HEK293 (cell line): ENCODE measurements at regions not wholly inside any gene's neighbourhood (a gene's known extent, or its start where the extent isn't known, plus 50 kb on each side); places are given as distances from the start of the nearest gene placed in this dataset.

Experiments
- CTCF ChIA-PET: fragments of 350-600 bp; formaldehyde crosslinking; extraction: SDS; loops from one replicate; lab custom pipeline; 2021; ENCODE audit warnings: antibody characterized with exemption; lab: Yijun Ruan, JAX
- POLR2A ChIA-PET: fragments of 300-600 bp; formaldehyde crosslinking; extraction: SDS; loops from one replicate; lab custom pipeline; 2020; ENCODE audit warnings: antibody characterized with exemption, inconsistent platforms; lab: Yijun Ruan, JAX
- H3K27ac ChIP-seq: fragments of 200-500 bp; sonication (Bioruptor generic); 2 replicates; pipeline ENCODE4 v1.5.1; 2014; ENCODE audit warnings: low read depth, low read length, control low read depth, inconsistent platforms; ENCODE audit errors: extremely low read depth
- H3K36me3 ChIP-seq, 2 experiments: fragments of 200-500 bp in 1 of 2; sonication (Bioruptor generic) in 1 of 2; 1 replicate in 1 of 2; 2 replicates in 1 of 2; pipeline ENCODE4 v1.5.1; 2014 to 2017; ENCODE audit warnings: inconsistent platforms in 2 of 2, low read length in 2 of 2; ENCODE audit not compliant: control insufficient read depth in 2 of 2, insufficient read depth in 1 of 2
- H3K4me1 ChIP-seq: fragments of 200-500 bp; sonication (Bioruptor generic); 2 replicates; pipeline ENCODE4 v1.5.1; 2014; ENCODE audit warnings: mild to moderate bottlenecking, low read length, inconsistent platforms; ENCODE audit not compliant: control insufficient read depth, insufficient read depth
- H3K4me3 ChIP-seq: 2 replicates; pipeline ENCODE4 v1.5.1; 2011; ENCODE audit warnings: low read depth, mild to moderate bottlenecking, control low read depth, low read length, moderate library complexity
- H3K9me3 ChIP-seq: fragments of 200-500 bp; sonication (Bioruptor generic); 2 replicates; pipeline ENCODE4 v1.5.1; 2014; ENCODE audit warnings: low read depth, low read length, inconsistent platforms; ENCODE audit not compliant: control insufficient read depth, insufficient read depth
- BCL11B ChIP-seq: fragments of 450-650 bp; formaldehyde crosslinking; IDR thresholded peaks from 2 replicates; pipeline ENCODE4 v1.5.1; 2016; ENCODE audit warnings: low read depth, missing biosample characterization, missing genetic modification characterization
- KLF10 ChIP-seq: fragments of 450-650 bp; IDR thresholded peaks from 2 replicates; pipeline ENCODE4 v1.5.1; 2018; ENCODE audit warnings: missing biosample characterization, mild to moderate bottlenecking, missing genetic modification characterization
- KLF7 ChIP-seq: fragments of 450-650 bp; formaldehyde crosslinking; IDR thresholded peaks from 2 replicates; pipeline ENCODE4 v1.5.1; 2016; ENCODE audit warnings: missing biosample characterization, missing genetic modification characterization, borderline replicate concordance
- PRDM1 ChIP-seq: fragments of 450-650 bp; formaldehyde crosslinking; IDR thresholded peaks from 2 replicates; pipeline ENCODE4; 2016; ENCODE audit warnings: missing biosample characterization, missing genetic modification characterization
- REST ChIP-seq: fragments of 450-650 bp; formaldehyde crosslinking; IDR thresholded peaks from 2 replicates; pipeline ENCODE4 v1.5.1; 2016; ENCODE audit warnings: missing biosample characterization, missing genetic modification characterization
- SCRT2 ChIP-seq: fragments of 450-650 bp; formaldehyde crosslinking; IDR thresholded peaks from 2 replicates; pipeline ENCODE4 v1.5.1; 2016; ENCODE audit warnings: missing biosample characterization, missing genetic modification characterization
- SP3 ChIP-seq: fragments of 450-650 bp; formaldehyde crosslinking; IDR thresholded peaks from 2 replicates; pipeline ENCODE4 v1.5.1; 2016; ENCODE audit warnings: missing biosample characterization, missing genetic modification characterization
- YY1 ChIP-seq: fragments of 450-650 bp; formaldehyde crosslinking; IDR thresholded peaks from 2 replicates; pipeline ENCODE4 v1.5.1; 2018; ENCODE audit warnings: missing biosample characterization, missing genetic modification characterization
- ZBTB48 ChIP-seq: fragments of 450-650 bp; formaldehyde crosslinking; IDR thresholded peaks from 2 replicates; pipeline ENCODE4 v1.5.1; 2016; ENCODE audit warnings: missing biosample characterization, missing genetic modification characterization
- ZFP3 ChIP-seq: fragments of 450-650 bp; formaldehyde crosslinking; IDR thresholded peaks from 2 replicates; pipeline ENCODE4 v1.5.1; 2016; ENCODE audit warnings: low read depth, missing biosample characterization, missing genetic modification characterization
- ZIC2 ChIP-seq: fragments of 450-650 bp; formaldehyde crosslinking; IDR thresholded peaks from 2 replicates; pipeline ENCODE4 v1.5.1; 2016; ENCODE audit warnings: missing biosample characterization, missing genetic modification characterization
- ZNF214 ChIP-seq: fragments of 450-650 bp; formaldehyde crosslinking; IDR thresholded peaks from 2 replicates; pipeline ENCODE4 v1.5.1; 2017; ENCODE audit warnings: missing biosample characterization, mild to moderate bottlenecking, missing genetic modification characterization, borderline replicate concordance
- ZNF221 ChIP-seq: fragments of 450-650 bp; formaldehyde crosslinking; IDR thresholded peaks from 2 replicates; pipeline ENCODE4 v1.5.1; 2017; ENCODE audit warnings: missing biosample characterization, missing genetic modification characterization, borderline replicate concordance
- ZNF624 ChIP-seq: fragments of 450-650 bp; formaldehyde crosslinking; IDR thresholded peaks from 2 replicates; pipeline ENCODE4 v1.5.1; 2017; ENCODE audit warnings: missing biosample characterization, missing genetic modification characterization
- ZNF792 ChIP-seq: fragments of 450-650 bp; formaldehyde crosslinking; IDR thresholded peaks from 2 replicates; pipeline ENCODE4 v1.5.1; 2016; ENCODE audit warnings: missing biosample characterization, missing genetic modification characterization
- TF ChIP-seq, protein P1 (sequence below): fragments of 450-650 bp; formaldehyde crosslinking; IDR thresholded peaks from 2 replicates; pipeline ENCODE4 v1.5.1; 2016; ENCODE audit warnings: missing biosample characterization, missing genetic modification characterization
- TF ChIP-seq, protein P2 (sequence below): fragments of 450-650 bp; formaldehyde crosslinking; IDR thresholded peaks from 2 replicates; pipeline ENCODE4 v1.5.1; 2016; ENCODE audit warnings: missing biosample characterization, missing genetic modification characterization

DNA sequence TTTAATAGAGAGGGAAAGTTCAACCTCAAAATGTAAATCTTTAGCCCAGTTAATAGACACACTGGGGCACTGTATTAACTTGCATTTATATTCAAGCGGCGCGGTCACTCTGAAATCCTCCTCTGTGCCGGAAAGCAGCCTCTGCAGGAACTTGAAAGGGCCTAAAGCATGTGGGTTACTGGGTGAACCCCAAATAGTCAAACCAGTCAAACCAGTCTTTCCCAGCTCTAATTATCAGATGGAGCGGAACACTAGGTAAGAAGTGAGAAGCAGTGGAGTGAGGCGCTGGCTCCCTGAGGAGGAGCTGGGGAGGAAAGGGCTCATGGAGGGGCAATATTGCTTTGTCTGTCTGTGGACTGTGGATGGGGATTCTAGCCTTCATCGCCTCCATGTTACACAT lies 531.3 kb downstream of the QKI start:
- Histone ChIP-seq H3K36me3 (no peaks in the 10 kb centered on the region), H3K4me3 (no peak overlapping the region), H3K9me3 (no peaks in the 10 kb centered on the region), H3K4me1 (no peaks in the 10 kb centered on the region), H3K27ac (no peak overlapping the region)
- CTCF ChIA-PET = interaction anchor here (1.4 kb wide), 1 partner anchor 11 kb away, joined by 6 read pairs; no protein-coding TSS in a partner anchor
- TF ChIP-seq ZFP3 (tag by site-specific recombination) = no peak
- no peak for TF ChIP-seq ZNF214
- no peak for TF ChIP-seq ZBTB48 (tag by site-specific recombination)
- no peak for TF ChIP-seq BCL11B
- TF ChIP-seq KLF10 = no peak
- TF ChIP-seq PRDM1 (tag by site-specific recombination) = no peak
- POLR2A ChIA-PET = no interaction called here

- TF ChIP-seq SCRT2 (tag by site-specific recombination) (peak; percentile 67; the same call in 1 of the 2 replicates), REST (tag by site-specific recombination) (no peak), ZIC2 (tag by site-specific recombination) (peak; percentile 92)
- TF ChIP-seq, protein P1, sequence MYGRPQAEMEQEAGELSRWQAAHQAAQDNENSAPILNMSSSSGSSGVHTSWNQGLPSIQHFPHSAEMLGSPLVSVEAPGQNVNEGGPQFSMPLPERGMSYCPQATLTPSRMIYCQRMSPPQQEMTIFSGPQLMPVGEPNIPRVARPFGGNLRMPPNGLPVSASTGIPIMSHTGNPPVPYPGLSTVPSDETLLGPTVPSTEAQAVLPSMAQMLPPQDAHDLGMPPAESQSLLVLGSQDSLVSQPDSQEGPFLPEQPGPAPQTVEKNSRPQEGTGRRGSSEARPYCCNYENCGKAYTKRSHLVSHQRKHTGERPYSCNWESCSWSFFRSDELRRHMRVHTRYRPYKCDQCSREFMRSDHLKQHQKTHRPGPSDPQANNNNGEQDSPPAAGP (tag by site-specific recombination) = peak; percentile 80
These were observed 530.4 kb downstream of the QKI start for GRCh38 chr6:163944897-163945296.

DNA sequence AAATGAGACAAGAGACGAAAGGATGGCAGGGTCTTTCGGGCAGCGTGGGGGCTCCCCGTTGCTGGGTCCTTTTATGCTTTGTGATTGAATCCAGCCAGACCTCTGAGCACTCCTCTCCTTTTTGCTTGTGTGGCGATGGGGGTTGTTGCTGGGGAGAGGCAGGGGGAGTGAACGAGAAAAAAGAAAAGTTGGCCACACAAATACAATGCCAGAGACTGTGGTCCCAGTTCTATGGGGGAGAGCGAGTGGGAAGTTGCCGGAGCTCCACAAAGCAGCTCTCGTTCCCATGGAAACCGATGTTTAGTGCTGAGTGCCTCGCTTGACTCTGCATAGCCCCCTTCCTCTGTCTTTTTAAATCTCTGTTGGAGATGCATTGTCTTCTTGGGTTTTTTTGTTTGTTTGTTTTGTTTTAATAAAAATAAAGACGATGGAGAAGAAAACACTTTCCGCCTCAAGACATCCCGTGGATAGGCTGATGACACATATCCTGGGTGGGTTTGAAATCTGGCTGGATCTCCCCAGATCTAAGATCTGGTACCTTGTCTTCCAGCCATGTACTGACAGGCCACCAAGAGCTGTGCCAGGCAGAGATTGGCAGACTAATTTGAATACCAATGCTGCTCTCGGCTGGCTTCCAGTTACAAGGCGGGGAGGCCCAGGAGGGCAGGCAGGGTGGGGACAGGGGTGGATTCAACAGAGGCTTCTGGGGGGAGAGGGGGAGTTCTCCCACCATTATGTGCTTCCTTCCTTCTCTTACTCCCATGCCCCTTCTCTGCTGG lies 529.3 kb downstream of the QKI start:
- Histone ChIP-seq H3K9me3 (no peaks in the 10 kb centered on the region), H3K4me1 (no peaks in the 10 kb centered on the region), H3K27ac (no peak overlapping the region), H3K4me3 (no peak overlapping the region), H3K36me3 (no peaks in the 10 kb centered on the region)
- TF ChIP-seq ZNF624 (tag by site-specific recombination) (no peak), SP3 (no peak), YY1 (no peak)
- ChIA-PET CTCF (interaction anchor here (0.6 to 0.7 kb wide), 2 partner anchors 15 to 459 kb away, joined by 3 read pairs; no protein-coding TSS in a partner anchor), POLR2A (no interaction called here)

More at GRCh38 chr6:163944897-163945296, 530.4 kb downstream of the QKI start:
- Histone ChIP-seq H3K9me3 (no peaks in the 10 kb centered on the region), H3K4me3 (no peak overlapping the region), H3K27ac (no peak overlapping the region), H3K4me1 (no peaks in the 10 kb centered on the region), H3K36me3 (no peaks in the 10 kb centered on the region)
- ChIA-PET POLR2A (no interaction called here), CTCF (interaction anchor here (0.7 kb wide), 1 partner anchor 32 kb away, joined by 3 read pairs; no protein-coding TSS in a partner anchor)

DNA sequence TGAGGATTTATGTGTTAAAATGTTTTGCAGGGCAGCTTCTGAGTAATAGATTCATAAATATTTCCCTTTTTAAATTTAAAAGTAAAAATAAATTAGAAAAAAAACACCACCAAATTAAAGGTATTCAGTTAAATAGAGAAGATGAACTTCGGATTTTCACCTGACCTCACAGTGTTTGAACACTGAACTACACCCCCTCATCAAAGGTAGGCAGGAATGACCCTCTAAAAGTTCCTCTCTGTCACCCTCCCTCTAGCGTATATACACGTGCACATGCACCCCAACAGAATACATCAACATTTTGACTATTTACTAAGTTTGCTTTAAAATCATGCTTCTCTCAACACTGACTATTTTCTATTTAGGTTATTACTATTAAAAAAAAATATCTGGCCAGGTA lies 528.3 kb downstream of the QKI start:
- Histone ChIP-seq H3K36me3 (no peaks in the 10 kb centered on the region), H3K4me3 (no peak overlapping the region), H3K27ac (no peak overlapping the region), H3K4me1 (no peaks in the 10 kb centered on the region), H3K9me3 (no peaks in the 10 kb centered on the region)
- CTCF ChIA-PET = interaction anchor here (0.6 kb wide), 1 partner anchor 547 kb away, joined by 3 read pairs; no protein-coding TSS in a partner anchor
- POLR2A ChIA-PET = no interaction called here
- TF ChIP-seq, protein P2, sequence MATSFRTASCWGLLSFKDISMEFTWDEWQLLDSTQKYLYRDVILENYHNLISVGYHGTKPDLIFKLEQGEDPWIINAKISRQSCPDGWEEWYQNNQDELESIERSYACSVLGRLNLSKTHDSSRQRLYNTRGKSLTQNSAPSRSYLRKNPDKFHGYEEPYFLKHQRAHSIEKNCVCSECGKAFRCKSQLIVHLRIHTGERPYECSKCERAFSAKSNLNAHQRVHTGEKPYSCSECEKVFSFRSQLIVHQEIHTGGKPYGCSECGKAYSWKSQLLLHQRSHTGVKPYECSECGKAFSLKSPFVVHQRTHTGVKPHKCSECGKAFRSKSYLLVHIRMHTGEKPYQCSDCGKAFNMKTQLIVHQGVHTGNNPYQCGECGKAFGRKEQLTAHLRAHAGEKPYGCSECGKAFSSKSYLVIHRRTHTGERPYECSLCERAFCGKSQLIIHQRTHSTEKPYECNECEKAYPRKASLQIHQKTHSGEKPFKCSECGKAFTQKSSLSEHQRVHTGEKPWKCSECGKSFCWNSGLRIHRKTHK (tag by site-specific recombination) = no peak
- no peak for TF ChIP-seq ZNF792
- no peak for TF ChIP-seq KLF7 (tag by site-specific recombination)
- no peak for TF ChIP-seq ZNF221 (tag by site-specific recombination)
- TF ChIP-seq, all 188 proteins: peak for 0
